ENCODE measurements at regions not wholly inside any gene's neighbourhood (a gene's known extent, or its start where the extent isn't known, plus 50 kb on each side); places are given as distances from the start of the nearest gene placed in this dataset.

DNA sequence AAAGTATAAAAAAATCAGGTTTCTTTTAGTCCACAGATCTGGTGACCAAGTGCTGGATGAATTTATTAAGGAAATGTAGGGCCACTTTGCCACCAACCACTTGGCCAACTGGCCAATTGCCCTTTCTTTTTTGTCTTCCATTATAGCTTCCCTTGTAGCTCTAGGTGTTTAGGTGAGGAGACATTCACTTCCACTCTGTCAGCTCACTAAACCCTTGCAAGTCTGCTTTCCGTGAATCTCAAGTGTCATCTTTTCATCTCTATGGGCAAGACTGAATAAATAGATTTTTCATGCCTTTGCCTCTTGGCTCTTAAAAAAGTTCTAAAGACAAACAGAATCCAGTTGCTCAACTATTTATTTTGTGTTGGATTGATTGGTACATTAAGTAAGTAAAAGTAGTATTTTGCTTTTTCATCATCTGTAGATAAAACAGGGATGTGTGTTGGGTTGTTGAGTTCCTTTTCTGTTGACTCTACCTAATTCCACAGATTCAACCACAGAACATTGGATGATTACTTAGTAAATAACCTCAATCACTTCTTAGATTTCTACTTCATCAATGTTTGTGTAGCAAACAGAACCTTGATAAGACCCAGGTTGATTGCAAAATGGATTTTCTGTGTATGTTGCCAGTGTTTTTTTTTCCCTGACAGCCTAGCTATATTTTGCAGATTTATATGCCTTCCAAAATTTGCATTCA, 68.1 kb upstream of the GRXCR1 start:
- H3K4me3 Mint-ChIP-seq, result no peak overlapping the region
- POLR2A ChIA-PET, result no interaction called here
- intact Hi-C loops (cut with micrococcal nuclease), result no loop called here

DNA sequence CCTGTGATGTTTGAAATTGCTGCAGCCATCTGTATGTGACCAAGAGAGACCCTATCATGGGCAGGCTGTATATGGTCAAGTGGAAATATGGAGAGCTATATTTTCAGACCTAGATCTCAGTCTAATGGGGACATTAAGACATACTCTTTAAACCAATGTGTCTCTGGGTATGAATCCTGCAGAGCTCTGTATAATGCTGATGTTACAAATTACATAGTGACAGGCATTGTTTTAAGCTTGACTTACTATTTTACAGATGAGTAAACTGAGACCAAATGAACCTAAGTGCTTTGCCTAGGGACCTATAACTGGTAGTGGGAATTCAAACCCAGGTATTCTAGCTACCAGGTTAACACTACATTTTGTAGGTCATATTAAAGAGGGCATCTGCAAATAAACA, 71.3 kb upstream of the GRXCR1 start:
- no peak overlapping the region for H3K4me3 Mint-ChIP-seq
- DNase-seq (no peak), ATAC-seq (ENCODE audit: low read depth) (no peak)
- H3K27ac Mint-ChIP-seq, result no peak overlapping the region
- Histone ChIP-seq H3K36me3 (replicated peaks in 1 of 2; ENCODE audit: control extremely low read depth in 1 of 2, control insufficient read depth in 1 of 2, extremely low read depth in 1 of 2, insufficient read depth in 2 of 2, low read length in 1 of 2) (no peaks in the 10 kb centered on the region), H4K20me1 (ENCODE audit: control insufficient read depth, insufficient read depth, low read length, poor library complexity, severe bottlenecking) (no peaks in the 10 kb centered on the region), H3K4me3 (ENCODE audit: control extremely low read depth in 1 of 5, extremely low read depth in 1 of 5, insufficient read depth in 1 of 5, low read depth in 2 of 5, low read length in 4 of 5) (no peak overlapping the region), H3K27me3 (replicated peaks in 1 of 4; ENCODE audit: control extremely low read depth in 1 of 4, control insufficient read depth in 3 of 4, insufficient read depth in 4 of 4, low read length in 3 of 4) (no peaks in the 10 kb centered on the region), H2AFZ (ENCODE audit: insufficient read depth, low read depth, low read length, poor library complexity, severe bottlenecking) (no peak overlapping the region), H3K9me3 (ENCODE audit: control extremely low read depth in 1 of 3, control insufficient read depth in 2 of 3, insufficient read depth in 1 of 3, low read length in 2 of 3) (no peaks in the 10 kb centered on the region), H3K4me2 (replicated peaks; ENCODE audit: low read depth, low read length, poor library complexity, severe bottlenecking) (no peak overlapping the region), H3K4me1 (ENCODE audit: control insufficient read depth in 2 of 2, insufficient read depth in 2 of 2, low read length in 2 of 2) (peaks cover 8 to 15% of the 10 kb centered on the region in 2 donors), H3K27ac (ENCODE audit: low read length in 2 of 2) (no peak overlapping the region), H3K79me2 (ENCODE audit: control insufficient read depth, insufficient read depth, low read length) (no peaks in the 10 kb centered on the region), H3K9ac (ENCODE audit: low read length) (no peak overlapping the region)
- H3K9me3 Mint-ChIP-seq (ENCODE audit: insufficient read depth), result no peaks in the 10 kb centered on the region
- TF ChIP-seq EZH2 (IDR thresholded peaks at IDR 0.05; ENCODE audit: borderline replicate concordance, insufficient read depth, low read depth, low read length, poor library complexity, severe bottlenecking), result no peak
- TF ChIP-seq, protein P1, sequence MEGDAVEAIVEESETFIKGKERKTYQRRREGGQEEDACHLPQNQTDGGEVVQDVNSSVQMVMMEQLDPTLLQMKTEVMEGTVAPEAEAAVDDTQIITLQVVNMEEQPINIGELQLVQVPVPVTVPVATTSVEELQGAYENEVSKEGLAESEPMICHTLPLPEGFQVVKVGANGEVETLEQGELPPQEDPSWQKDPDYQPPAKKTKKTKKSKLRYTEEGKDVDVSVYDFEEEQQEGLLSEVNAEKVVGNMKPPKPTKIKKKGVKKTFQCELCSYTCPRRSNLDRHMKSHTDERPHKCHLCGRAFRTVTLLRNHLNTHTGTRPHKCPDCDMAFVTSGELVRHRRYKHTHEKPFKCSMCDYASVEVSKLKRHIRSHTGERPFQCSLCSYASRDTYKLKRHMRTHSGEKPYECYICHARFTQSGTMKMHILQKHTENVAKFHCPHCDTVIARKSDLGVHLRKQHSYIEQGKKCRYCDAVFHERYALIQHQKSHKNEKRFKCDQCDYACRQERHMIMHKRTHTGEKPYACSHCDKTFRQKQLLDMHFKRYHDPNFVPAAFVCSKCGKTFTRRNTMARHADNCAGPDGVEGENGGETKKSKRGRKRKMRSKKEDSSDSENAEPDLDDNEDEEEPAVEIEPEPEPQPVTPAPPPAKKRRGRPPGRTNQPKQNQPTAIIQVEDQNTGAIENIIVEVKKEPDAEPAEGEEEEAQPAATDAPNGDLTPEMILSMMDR (IDR thresholded peaks at IDR 0.05), result no peak
- peaks cover 13% of the 10 kb centered on the region for H3K4me1 Mint-ChIP-seq
- POLR2A ChIA-PET, result no interaction called here
- intact Hi-C loops (cut with micrococcal nuclease), result no loop called here
- no peaks in the 10 kb centered on the region for H3K27me3 Mint-ChIP-seq
- CTCF ChIA-PET, result no interaction called here

More for the DNA sequence above, 68.1 kb upstream of the GRXCR1 start:
- Histone ChIP-seq H2AFZ (ENCODE audit: insufficient read depth, low read depth, low read length, poor library complexity, severe bottlenecking) (no peak overlapping the region), H3K36me3 (replicated peaks in 1 of 2; ENCODE audit: control extremely low read depth in 1 of 2, control insufficient read depth in 1 of 2, extremely low read depth in 1 of 2, insufficient read depth in 2 of 2, low read length in 1 of 2) (no peaks in the 10 kb centered on the region), H3K4me1 (ENCODE audit: control insufficient read depth in 2 of 2, insufficient read depth in 2 of 2, low read length in 2 of 2) (no peaks in the 10 kb centered on the region), H3K9me3 (ENCODE audit: control extremely low read depth in 1 of 3, control insufficient read depth in 2 of 3, insufficient read depth in 1 of 3, low read length in 2 of 3) (no peaks in the 10 kb centered on the region), H4K20me1 (ENCODE audit: control insufficient read depth, insufficient read depth, low read length, poor library complexity, severe bottlenecking) (no peaks in the 10 kb centered on the region), H3K9ac (ENCODE audit: low read length) (no peak overlapping the region), H3K27me3 (replicated peaks in 1 of 4; ENCODE audit: control extremely low read depth in 1 of 4, control insufficient read depth in 3 of 4, insufficient read depth in 4 of 4, low read length in 3 of 4) (peaks cover 0 to 2% (median 0%) of the 10 kb centered on the region in 4 experiments), H3K79me2 (ENCODE audit: control insufficient read depth, insufficient read depth, low read length) (no peaks in the 10 kb centered on the region), H3K4me3 (ENCODE audit: control extremely low read depth in 1 of 5, extremely low read depth in 1 of 5, insufficient read depth in 1 of 5, low read depth in 2 of 5, low read length in 4 of 5) (no peak overlapping the region), H3K4me2 (replicated peaks; ENCODE audit: low read depth, low read length, poor library complexity, severe bottlenecking) (no peak overlapping the region), H3K27ac (ENCODE audit: low read length in 2 of 2) (no peak overlapping the region)
- no peak overlapping the region for H3K27ac Mint-ChIP-seq
- DNase-seq (no peak), ATAC-seq (ENCODE audit: low read depth) (no peak)
- TF ChIP-seq, protein P1 (IDR thresholded peaks at IDR 0.05), result no peak
- TF ChIP-seq EZH2 (IDR thresholded peaks at IDR 0.05; ENCODE audit: borderline replicate concordance, insufficient read depth, low read depth, low read length, poor library complexity, severe bottlenecking), result no peak
- no CpG with 5 or more reads among the region's 1 CpG for WGBS (ENCODE audit: insufficient coverage)
- CTCF ChIA-PET, result no interaction called here
- no peaks in the 10 kb centered on the region for H3K4me1 Mint-ChIP-seq
- H3K9me3 Mint-ChIP-seq (ENCODE audit: insufficient read depth), result no peaks in the 10 kb centered on the region
- H3K27me3 Mint-ChIP-seq, result peaks cover 4% of the 10 kb centered on the region

Measured in B cell (primary cell).